GM12874 (cell line): ENCODE measurements at regions not wholly inside any gene's neighbourhood (a gene's known extent, or its start where the extent isn't known, plus 50 kb on each side); places are given as distances from the start of the nearest gene placed in this dataset.

ENCODE experiments used
- TF ChIP-seq, protein P1 (sequence below): IDR thresholded peaks from 2 replicates; pipeline ENCODE4 v1.5.1; 2011; ENCODE audit warnings: low read depth, mild to moderate bottlenecking, control low read depth, low read length, moderate library complexity; ENCODE audit not compliant: insufficient read depth

DNA sequence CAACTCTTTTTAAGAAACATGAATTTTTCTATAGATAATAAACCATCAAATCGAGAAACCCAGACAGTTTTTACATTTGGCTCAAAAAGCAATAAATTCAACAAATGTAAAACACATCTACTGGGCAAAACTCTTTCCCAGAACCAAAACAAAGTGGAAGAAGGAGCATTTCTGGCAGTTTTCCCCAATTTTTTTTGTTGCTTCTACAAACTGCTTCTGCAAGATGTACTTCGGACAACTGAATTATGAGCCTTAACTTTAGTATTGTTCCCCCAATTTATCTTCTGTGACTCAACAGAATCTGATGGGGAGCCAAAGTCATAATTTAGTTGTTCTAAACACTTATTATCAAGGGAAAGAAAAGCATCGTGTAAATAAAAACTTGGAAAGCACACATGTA is 1047.2 kb downstream of the CDH11 start:
- TF ChIP-seq, protein P1, sequence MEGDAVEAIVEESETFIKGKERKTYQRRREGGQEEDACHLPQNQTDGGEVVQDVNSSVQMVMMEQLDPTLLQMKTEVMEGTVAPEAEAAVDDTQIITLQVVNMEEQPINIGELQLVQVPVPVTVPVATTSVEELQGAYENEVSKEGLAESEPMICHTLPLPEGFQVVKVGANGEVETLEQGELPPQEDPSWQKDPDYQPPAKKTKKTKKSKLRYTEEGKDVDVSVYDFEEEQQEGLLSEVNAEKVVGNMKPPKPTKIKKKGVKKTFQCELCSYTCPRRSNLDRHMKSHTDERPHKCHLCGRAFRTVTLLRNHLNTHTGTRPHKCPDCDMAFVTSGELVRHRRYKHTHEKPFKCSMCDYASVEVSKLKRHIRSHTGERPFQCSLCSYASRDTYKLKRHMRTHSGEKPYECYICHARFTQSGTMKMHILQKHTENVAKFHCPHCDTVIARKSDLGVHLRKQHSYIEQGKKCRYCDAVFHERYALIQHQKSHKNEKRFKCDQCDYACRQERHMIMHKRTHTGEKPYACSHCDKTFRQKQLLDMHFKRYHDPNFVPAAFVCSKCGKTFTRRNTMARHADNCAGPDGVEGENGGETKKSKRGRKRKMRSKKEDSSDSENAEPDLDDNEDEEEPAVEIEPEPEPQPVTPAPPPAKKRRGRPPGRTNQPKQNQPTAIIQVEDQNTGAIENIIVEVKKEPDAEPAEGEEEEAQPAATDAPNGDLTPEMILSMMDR, result no peak

DNA sequence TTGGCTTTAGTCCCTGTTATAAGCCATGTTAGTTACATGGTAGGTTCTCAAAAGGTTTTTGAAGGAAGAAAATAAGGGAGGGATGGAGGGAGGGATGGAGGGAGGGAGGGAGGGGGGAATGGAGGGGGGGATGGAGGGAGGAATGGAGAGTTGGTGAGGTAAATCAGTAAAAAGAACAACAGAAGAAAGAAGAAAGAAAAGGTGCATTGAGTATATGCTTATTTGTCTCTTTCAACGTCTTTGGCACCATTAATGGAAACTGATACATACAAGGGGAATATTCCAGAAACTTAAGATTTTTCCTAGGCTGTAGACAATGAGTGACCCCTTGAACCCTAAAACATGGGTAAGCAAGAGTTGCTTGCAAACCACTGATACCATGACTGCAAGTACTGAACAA is 1056.3 kb downstream of the CDH11 start:
- TF ChIP-seq, protein P1, result no peak

DNA sequence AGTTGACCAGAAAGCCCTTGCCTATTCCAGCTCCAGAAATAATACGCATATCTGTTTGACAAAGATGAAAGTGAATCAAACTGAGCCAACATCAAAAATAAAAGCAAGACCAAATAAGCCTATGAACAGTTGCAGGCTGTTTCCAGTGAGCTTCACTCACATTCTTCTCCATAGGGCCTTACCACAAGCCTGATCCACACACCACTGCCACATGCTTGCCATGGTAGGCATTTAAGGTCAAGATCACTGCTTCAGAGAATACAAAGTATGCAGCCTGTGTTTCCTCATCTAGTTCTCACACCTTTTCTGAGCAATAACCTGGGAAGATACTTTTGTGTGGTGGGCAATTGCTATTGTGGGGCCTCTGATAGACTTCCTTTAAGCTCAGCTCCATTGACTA is 1060.2 kb downstream of the CDH11 start:
- TF ChIP-seq, protein P1, result no peak

DNA sequence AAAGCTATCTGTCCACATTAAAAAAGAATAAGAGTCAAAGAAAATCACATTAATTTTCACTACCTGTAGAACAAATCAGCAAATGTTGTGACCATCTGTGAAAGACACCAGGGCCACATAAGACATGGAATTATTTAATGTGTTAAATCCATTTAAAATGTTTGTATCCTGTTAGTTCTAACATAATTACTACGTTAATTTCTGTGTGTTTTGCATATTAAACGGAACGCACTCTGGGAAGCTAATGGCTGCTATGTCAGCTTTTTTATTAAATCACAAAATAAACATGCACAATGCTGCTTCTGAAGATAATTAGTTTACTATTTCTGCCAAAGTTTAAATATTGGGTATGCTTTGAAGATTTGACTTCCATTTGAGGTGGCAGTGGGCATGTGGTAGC is 1061.2 kb downstream of the CDH11 start:
- TF ChIP-seq, protein P1, result no peak

DNA sequence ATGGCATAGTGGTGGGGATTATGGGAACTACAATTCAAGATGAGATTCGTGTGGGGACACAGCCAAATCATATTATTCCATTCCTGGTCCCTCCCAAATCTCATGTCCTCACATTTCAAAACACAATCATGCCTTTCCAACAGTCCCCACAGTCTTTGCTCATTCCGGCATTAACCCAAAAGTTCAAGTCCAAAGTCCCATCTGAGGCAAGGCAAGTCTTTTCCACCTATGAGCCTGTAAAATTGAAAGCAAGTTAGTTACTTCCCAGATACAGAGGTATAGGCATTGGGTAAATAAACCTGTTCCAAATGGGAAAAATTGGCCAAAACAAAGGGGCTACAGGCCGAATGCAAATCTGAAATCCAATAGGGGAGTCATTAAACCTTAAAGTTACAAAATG is 1063.2 kb downstream of the CDH11 start:
- TF ChIP-seq, protein P1, result no peak

DNA sequence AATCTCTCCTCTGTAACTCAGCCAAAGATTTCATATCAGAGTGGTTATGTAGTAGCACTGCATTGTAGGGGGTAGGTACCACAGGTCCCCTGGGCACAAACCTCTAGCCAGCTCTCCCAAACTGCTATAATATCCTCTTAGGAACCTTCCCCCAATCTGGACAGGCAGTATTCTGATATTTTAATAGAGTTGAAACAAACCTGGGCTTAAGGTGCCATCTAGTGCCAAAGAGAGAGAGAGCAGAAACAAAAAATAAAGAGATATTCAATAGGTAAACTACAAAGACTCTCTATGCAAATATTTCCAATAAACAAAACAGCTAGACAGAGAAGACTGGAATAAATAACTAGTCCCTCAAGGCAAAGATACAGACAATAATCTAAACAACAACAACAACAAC is 1070.0 kb downstream of the CDH11 start:
- TF ChIP-seq, protein P1, result no peak

DNA sequence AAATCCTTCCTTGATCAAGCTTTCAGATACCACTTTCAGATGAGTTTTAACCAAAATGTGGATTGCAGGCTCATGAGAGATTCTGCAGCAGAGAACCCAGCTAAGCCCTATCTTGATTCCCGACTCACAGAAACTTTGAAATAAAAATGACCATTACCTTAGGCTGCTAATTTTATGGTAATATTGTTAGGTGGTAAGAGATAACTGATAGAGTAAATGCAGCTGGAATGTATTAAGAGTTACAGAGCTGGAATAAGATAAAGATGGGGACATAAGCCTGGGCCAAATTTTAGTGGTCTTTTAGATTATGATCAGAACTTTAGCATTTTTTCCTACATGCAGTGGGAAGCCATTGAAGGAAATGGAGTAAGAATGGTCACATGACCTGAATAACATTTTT is 1074.0 kb downstream of the CDH11 start:
- TF ChIP-seq, protein P1, result no peak

DNA sequence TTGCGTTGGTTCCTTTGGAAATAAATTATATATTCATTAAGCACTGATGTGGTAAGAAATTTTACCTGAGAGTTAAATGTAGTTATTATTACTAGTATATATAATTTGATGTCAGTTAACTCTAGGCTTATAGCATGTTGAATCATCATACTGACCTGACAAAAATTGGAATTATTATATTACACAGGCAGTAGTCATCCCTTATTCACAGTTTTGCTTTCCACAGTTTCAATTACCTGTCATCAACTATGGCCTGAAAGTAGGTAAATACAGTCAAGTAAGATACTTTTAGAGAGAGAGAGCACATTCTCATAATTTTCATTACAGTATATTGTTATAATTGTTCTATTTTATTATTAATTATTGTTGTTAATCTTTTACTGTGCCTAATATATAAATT is 1074.7 kb downstream of the CDH11 start:
- TF ChIP-seq, protein P1, result no peak
